ENCODE measurements at regions not wholly inside any gene's neighbourhood (a gene's known extent, or its start where the extent isn't known, plus 50 kb on each side); places are given as distances from the start of the nearest gene placed in this dataset.

- TF ChIP-seq CTCF (IDR thresholded peaks at IDR 0.05; ENCODE audit: low read depth, low read length) (no peak), EZH2phosphoT487 (IDR thresholded peaks at IDR 0.05; ENCODE audit: low read depth) (no peak)
- Histone ChIP-seq H3K9ac (ENCODE audit: low read length) (no peak overlapping the region), H3K4me3 (ENCODE audit: low read length) (no peak overlapping the region)
These were observed 612.3 kb upstream of the BTBD3 start for GRCh38 chr20:11305406-11305805.

GRCh38 chr20:11311659-11312224 lies 606.0 kb upstream of the BTBD3 start:
- TF ChIP-seq EZH2phosphoT487 (IDR thresholded peaks at IDR 0.05; ENCODE audit: low read depth) (no peak), CTCF (IDR thresholded peaks at IDR 0.05; ENCODE audit: low read depth, low read length) (no peak)
- Histone ChIP-seq H3K4me3 (ENCODE audit: low read length) (no peak overlapping the region), H3K4me1 (ENCODE audit: low read length) (no peaks in the 10 kb centered on the region), H3K9ac (ENCODE audit: low read length) (no peak overlapping the region), H4K20me1 (ENCODE audit: insufficient read depth, low read length) (no peaks in the 10 kb centered on the region), H2AFZ (ENCODE audit: low read depth, low read length) (no peak overlapping the region), H3K79me2 (ENCODE audit: low read length) (no peaks in the 10 kb centered on the region), H3K4me2 (ENCODE audit: low read length) (no peak overlapping the region), H3K9me3 (ENCODE audit: insufficient read depth, low read length) (no peaks in the 10 kb centered on the region), H3K27ac (ENCODE audit: low read length) (no peak overlapping the region), H3K27me3 (ENCODE audit: low read depth, low read length) (no peaks in the 10 kb centered on the region), H3K36me3 (replicated peaks; ENCODE audit: low read depth, low read length) (no peaks in the 10 kb centered on the region)

More at GRCh38 chr20:11305406-11305805, 612.3 kb upstream of the BTBD3 start:
- Histone ChIP-seq H2AFZ (ENCODE audit: low read depth, low read length) (no peak overlapping the region), H3K79me2 (ENCODE audit: low read length) (no peaks in the 10 kb centered on the region), H3K36me3 (replicated peaks; ENCODE audit: low read depth, low read length) (no peaks in the 10 kb centered on the region), H3K4me1 (ENCODE audit: low read length) (no peaks in the 10 kb centered on the region), H3K4me2 (ENCODE audit: low read length) (no peak overlapping the region), H3K27me3 (ENCODE audit: low read depth, low read length) (no peaks in the 10 kb centered on the region), H3K27ac (ENCODE audit: low read length) (no peak overlapping the region), H4K20me1 (ENCODE audit: insufficient read depth, low read length) (no peaks in the 10 kb centered on the region), H3K9me3 (ENCODE audit: insufficient read depth, low read length) (no peaks in the 10 kb centered on the region)

GRCh38 chr20:11315525-11315924 lies 602.2 kb upstream of the BTBD3 start:
- H3K4me1 ChIP-seq (ENCODE audit: low read length) = no peaks in the 10 kb centered on the region
- no peak overlapping the region for H2AFZ ChIP-seq (ENCODE audit: low read depth, low read length)
- no peak overlapping the region for H3K4me2 ChIP-seq (ENCODE audit: low read length)
- no peak overlapping the region for H3K4me3 ChIP-seq (ENCODE audit: low read length)
- no peaks in the 10 kb centered on the region for H3K79me2 ChIP-seq (ENCODE audit: low read length)
- H4K20me1 ChIP-seq (ENCODE audit: insufficient read depth, low read length) = no peaks in the 10 kb centered on the region
- no peaks in the 10 kb centered on the region for H3K9me3 ChIP-seq (ENCODE audit: insufficient read depth, low read length)
- H3K27ac ChIP-seq (ENCODE audit: low read length) = no peak overlapping the region
- H3K9ac ChIP-seq (ENCODE audit: low read length) = no peak overlapping the region
- no peaks in the 10 kb centered on the region for H3K27me3 ChIP-seq (ENCODE audit: low read depth, low read length)
- no peaks in the 10 kb centered on the region for H3K36me3 ChIP-seq (replicated peaks; ENCODE audit: low read depth, low read length)
- TF ChIP-seq EZH2phosphoT487 (IDR thresholded peaks at IDR 0.05; ENCODE audit: low read depth) (no peak), CTCF (IDR thresholded peaks at IDR 0.05; ENCODE audit: low read depth, low read length) (no peak)

GRCh38 chr20:11316244-11316643 lies 601.4 kb upstream of the BTBD3 start:
- Histone ChIP-seq H3K4me1 (ENCODE audit: low read length) (no peaks in the 10 kb centered on the region), H3K36me3 (replicated peaks; ENCODE audit: low read depth, low read length) (no peaks in the 10 kb centered on the region), H3K4me3 (ENCODE audit: low read length) (no peak overlapping the region), H3K27me3 (ENCODE audit: low read depth, low read length) (no peaks in the 10 kb centered on the region), H3K4me2 (ENCODE audit: low read length) (no peak overlapping the region), H4K20me1 (ENCODE audit: insufficient read depth, low read length) (no peaks in the 10 kb centered on the region), H2AFZ (ENCODE audit: low read depth, low read length) (no peak overlapping the region), H3K9me3 (ENCODE audit: insufficient read depth, low read length) (no peaks in the 10 kb centered on the region), H3K79me2 (ENCODE audit: low read length) (no peaks in the 10 kb centered on the region), H3K27ac (ENCODE audit: low read length) (no peak overlapping the region), H3K9ac (ENCODE audit: low read length) (no peak overlapping the region)
- TF ChIP-seq EZH2phosphoT487 (IDR thresholded peaks at IDR 0.05; ENCODE audit: low read depth) (no peak), CTCF (IDR thresholded peaks at IDR 0.05; ENCODE audit: low read depth, low read length) (no peak)

All from OCI-LY3 (cell line).